ENCODE measurements at regions not wholly inside any gene's neighbourhood (a gene's known extent, or its start where the extent isn't known, plus 50 kb on each side); places are given as distances from the start of the nearest gene placed in this dataset.

- intact Hi-C loops (cut with DNase I), result no loop called here
- DNase-seq (ENCODE audit: extremely low spot score), result no peak
- Histone ChIP-seq H3K36me3 (no peaks in the 10 kb centered on the region), H3K4me3 (no peak overlapping the region), H3K27ac (replicated peaks in 1 of 4) (no peak overlapping the region), H3K27me3 (no peaks in the 10 kb centered on the region), H3K4me1 (peaks cover 0 to 11% (median 6%) of the 10 kb centered on the region in 4 donors), H3K9me3 (no peaks in the 10 kb centered on the region)
- TF ChIP-seq POLR2AphosphoS5 (IDR thresholded peaks at IDR 0.05) (no peak), EP300 (IDR thresholded peaks at IDR 0.05) (no peak), POLR2A (IDR thresholded peaks at IDR 0.05; ENCODE audit: low read depth) (no peak), CTCF (IDR thresholded peaks at IDR 0.05) (no peak)
Measured at GRCh38 chr9:87301371-87301770, 196.3 kb upstream of the DAPK1 start.

GRCh38 chr9:87305151-87305550, 192.5 kb upstream of the DAPK1 start:
- Histone ChIP-seq H3K27ac (replicated peaks in 1 of 4) (no peak overlapping the region), H3K4me1 (peaks cover 0 to 11% (median 6%) of the 10 kb centered on the region in 4 donors), H3K9me3 (no peaks in the 10 kb centered on the region), H3K36me3 (no peaks in the 10 kb centered on the region), H3K27me3 (no peaks in the 10 kb centered on the region), H3K4me3 (no peak overlapping the region)
- no peak for DNase-seq (ENCODE audit: extremely low spot score)
- 59% methylated on average over 7 of the region's 7 CpGs for WGBS
- intact Hi-C loops (cut with DNase I), result no loop called here
- TF ChIP-seq EP300 (IDR thresholded peaks at IDR 0.05) (no peak), POLR2A (IDR thresholded peaks at IDR 0.05; ENCODE audit: low read depth) (no peak), POLR2AphosphoS5 (IDR thresholded peaks at IDR 0.05) (no peak), CTCF (IDR thresholded peaks at IDR 0.05) (no peak)

GRCh38 chr9:87306006-87306405, 191.7 kb upstream of the DAPK1 start:
- Histone ChIP-seq H3K27me3 (no peaks in the 10 kb centered on the region), H3K9me3 (no peaks in the 10 kb centered on the region), H3K4me3 (no peak overlapping the region), H3K36me3 (no peaks in the 10 kb centered on the region), H3K27ac (replicated peaks in 1 of 4) (no peak overlapping the region), H3K4me1 (peaks cover 0 to 10% (median 5%) of the 10 kb centered on the region in 4 donors)
- DNase-seq (ENCODE audit: extremely low spot score), result no peak
- no peak for TF ChIP-seq CTCF (IDR thresholded peaks at IDR 0.05)
- TF ChIP-seq EP300 (IDR thresholded peaks at IDR 0.05), result no peak
- TF ChIP-seq POLR2AphosphoS5 (IDR thresholded peaks at IDR 0.05), result no peak
- no peak for TF ChIP-seq POLR2A (IDR thresholded peaks at IDR 0.05; ENCODE audit: low read depth)
- WGBS, result 81% methylated on average over 3 of the region's 3 CpGs
- intact Hi-C loops (cut with DNase I), result no loop called here

GRCh38 chr9:87307848-87308247, 189.8 kb upstream of the DAPK1 start:
- H3K27ac ChIP-seq (replicated peaks in 1 of 4), result no peak overlapping the region
- 81% methylated on average over 5 of the region's 5 CpGs for WGBS
- intact Hi-C loops (cut with DNase I), result no loop called here
- TF ChIP-seq EP300 (IDR thresholded peaks at IDR 0.05), result no peak
- TF ChIP-seq POLR2A (IDR thresholded peaks at IDR 0.05; ENCODE audit: low read depth), result no peak
- no peak for TF ChIP-seq POLR2AphosphoS5 (IDR thresholded peaks at IDR 0.05)
- TF ChIP-seq CTCF (IDR thresholded peaks at IDR 0.05), result no peak
- no peak overlapping the region for H3K4me3 ChIP-seq
- H3K27me3 ChIP-seq, result no peaks in the 10 kb centered on the region
- H3K9me3 ChIP-seq, result no peaks in the 10 kb centered on the region
- no peak for DNase-seq (ENCODE audit: extremely low spot score)
- no peaks in the 10 kb centered on the region for H3K36me3 ChIP-seq
- peaks cover 0 to 5% (median 2%) of the 10 kb centered on the region in 4 donors for H3K4me1 ChIP-seq

GRCh38 chr9:87309236-87309635, 188.4 kb upstream of the DAPK1 start:
- Histone ChIP-seq H3K27ac (replicated peaks in 1 of 4) (no peak overlapping the region), H3K27me3 (no peaks in the 10 kb centered on the region), H3K36me3 (no peaks in the 10 kb centered on the region), H3K4me1 (peaks cover 0 to 5% (median 2%) of the 10 kb centered on the region in 4 donors), H3K4me3 (no peak overlapping the region), H3K9me3 (no peaks in the 10 kb centered on the region)
- intact Hi-C loops (cut with DNase I), result no loop called here
- WGBS, result 63% methylated on average over 6 of the region's 6 CpGs
- TF ChIP-seq POLR2A (IDR thresholded peaks at IDR 0.05; ENCODE audit: low read depth) (no peak), POLR2AphosphoS5 (IDR thresholded peaks at IDR 0.05) (no peak), CTCF (IDR thresholded peaks at IDR 0.05) (no peak), EP300 (IDR thresholded peaks at IDR 0.05) (no peak)
- no peak for DNase-seq (ENCODE audit: extremely low spot score)

Measured in esophagus muscularis mucosa (tissue), 4 donors.